SK-N-SH (cell line): ENCODE measurements at regions not wholly inside any gene's neighbourhood (a gene's known extent, or its start where the extent isn't known, plus 50 kb on each side); places are given as distances from the start of the nearest gene placed in this dataset.
"Not testable (repeated sequence)": the region's sequence is repeated elsewhere in the genome, so short reads cannot be mapped to it uniquely, and the experiment has no call there.

Experiments used
- CTCF ChIP-seq: fragments of 200-600 bp; sonication (generic); IDR thresholded peaks from 2 replicates; pipeline ENCODE4 v1.6.1; 2017; ENCODE audit warnings: antibody characterized with exemption, mild to moderate bottlenecking, moderate library complexity
- POLR2AphosphoS5 ChIP-seq: IDR thresholded peaks from 2 replicates; pipeline ENCODE4 v1.6.1; 2012; ENCODE audit warnings: low read depth, low read length
- TCF12 ChIP-seq: IDR thresholded peaks from 2 replicates; pipeline ENCODE4 v1.4.0; 2012

DNA sequence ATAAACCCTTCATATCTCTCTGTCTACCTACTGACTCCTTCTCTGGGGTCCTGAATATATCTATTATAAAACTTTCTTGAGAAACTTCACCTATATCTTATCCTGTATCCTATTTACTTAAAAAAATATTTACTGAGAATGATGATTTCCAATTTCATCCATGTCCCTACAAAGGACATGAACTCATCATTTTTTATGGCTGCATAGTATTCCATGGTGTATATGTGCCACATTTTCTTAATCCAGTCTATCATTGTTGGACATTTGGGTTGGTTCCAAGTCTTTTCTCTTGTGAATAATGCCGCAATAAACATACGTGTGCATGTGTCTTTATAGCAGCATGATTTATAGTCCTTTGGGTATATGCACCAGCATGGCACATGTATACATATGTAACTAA lies 301.7 kb upstream of the RAI14 start:
- TF ChIP-seq CTCF, POLR2AphosphoS5, TCF12: not testable (repeated sequence)
